ENCODE measurements at regions not wholly inside any gene's neighbourhood (a gene's known extent, or its start where the extent isn't known, plus 50 kb on each side); places are given as distances from the start of the nearest gene placed in this dataset.

- Mint-ChIP-seq H3K27ac (ENCODE audit: low read depth, unreplicated experiment) (no peak overlapping the region), H3K4me1 (ENCODE audit: insufficient read depth, unreplicated experiment) (no peaks in the 10 kb centered on the region), H3K36me3 (ENCODE audit: insufficient read depth, unreplicated experiment) (no peaks in the 10 kb centered on the region), H3K9me3 (ENCODE audit: unreplicated experiment) (no peaks in the 10 kb centered on the region), H3K27me3 (ENCODE audit: insufficient read depth, unreplicated experiment) (no peaks in the 10 kb centered on the region), H3K4me3 (ENCODE audit: unreplicated experiment) (no peak overlapping the region)
- intact Hi-C loops (cut with micrococcal nuclease): no loop called here
- DNase-seq (ENCODE audit: unreplicated experiment): no peak
- ChIA-PET CTCF (interaction anchor here (0.7 to 1.2 kb wide), 3 partner anchors 11 to 126 kb away, joined by 3 to 5 read pairs (median 3); no protein-coding TSS in a partner anchor), POLR2A (interaction anchor here (0.7 kb wide), 1 partner anchor 12 kb away, joined by 3 read pairs; no protein-coding TSS in a partner anchor)
- no TSS peak for BruUV-seq (replicated peaks)
- no peak for TF ChIP-seq CTCF (IDR thresholded peaks at IDR 0.05; ENCODE audit: unreplicated experiment)
These were observed 116.0 kb upstream of the TOP3B start for GRCh38 chr22:22098457-22099193.

GRCh38 chr22:22097727-22098228 is 115.2 kb upstream of the TOP3B start:
- intact Hi-C loops (cut with micrococcal nuclease): no loop called here
- ChIA-PET POLR2A (no interaction called here), CTCF (interaction anchor here (0.9 to 1.1 kb wide), 2 partner anchors 13 kb away, joined by 3 read pairs; no protein-coding TSS in a partner anchor)
- Mint-ChIP-seq H3K27me3 (ENCODE audit: insufficient read depth, unreplicated experiment) (no peaks in the 10 kb centered on the region), H3K36me3 (ENCODE audit: insufficient read depth, unreplicated experiment) (no peaks in the 10 kb centered on the region), H3K27ac (ENCODE audit: low read depth, unreplicated experiment) (no peak overlapping the region), H3K4me3 (ENCODE audit: unreplicated experiment) (no peak overlapping the region), H3K9me3 (ENCODE audit: unreplicated experiment) (no peaks in the 10 kb centered on the region), H3K4me1 (ENCODE audit: insufficient read depth, unreplicated experiment) (peaks cover 8% of the 10 kb centered on the region)
- BruUV-seq (replicated peaks): no TSS peak
- no peak for DNase-seq (ENCODE audit: unreplicated experiment)
- TF ChIP-seq CTCF (IDR thresholded peaks at IDR 0.05; ENCODE audit: unreplicated experiment): no peak

GRCh38 chr22:22094921-22095320 is 112.3 kb upstream of the TOP3B start:
- H3K9me3 Mint-ChIP-seq (ENCODE audit: unreplicated experiment): no peaks in the 10 kb centered on the region
- H3K27ac Mint-ChIP-seq (ENCODE audit: low read depth, unreplicated experiment): no peak overlapping the region
- no TSS peak for BruUV-seq (replicated peaks)
- H3K27me3 Mint-ChIP-seq (ENCODE audit: insufficient read depth, unreplicated experiment): no peaks in the 10 kb centered on the region
- CTCF ChIA-PET: interaction anchor here (0.7 to 1.0 kb wide), 3 partner anchors 11 to 232 kb away, joined by 3 read pairs; no protein-coding TSS in a partner anchor
- DNase-seq (ENCODE audit: unreplicated experiment): no peak
- POLR2A ChIA-PET: no interaction called here
- H3K4me3 Mint-ChIP-seq (ENCODE audit: unreplicated experiment): no peak overlapping the region
- H3K36me3 Mint-ChIP-seq (ENCODE audit: insufficient read depth, unreplicated experiment): no peaks in the 10 kb centered on the region
- H3K4me1 Mint-ChIP-seq (ENCODE audit: insufficient read depth, unreplicated experiment): peaks cover 10% of the 10 kb centered on the region
- intact Hi-C loops (cut with micrococcal nuclease): no loop called here
- no peak for TF ChIP-seq CTCF (IDR thresholded peaks at IDR 0.05; ENCODE audit: unreplicated experiment)

GRCh38 chr22:22094514-22094913 is 111.9 kb upstream of the TOP3B start:
- Mint-ChIP-seq H3K27ac (ENCODE audit: low read depth, unreplicated experiment) (no peak overlapping the region), H3K4me3 (ENCODE audit: unreplicated experiment) (no peak overlapping the region), H3K27me3 (ENCODE audit: insufficient read depth, unreplicated experiment) (no peaks in the 10 kb centered on the region), H3K4me1 (ENCODE audit: insufficient read depth, unreplicated experiment) (peaks cover 10% of the 10 kb centered on the region), H3K9me3 (ENCODE audit: unreplicated experiment) (no peaks in the 10 kb centered on the region), H3K36me3 (ENCODE audit: insufficient read depth, unreplicated experiment) (no peaks in the 10 kb centered on the region)
- no TSS peak for BruUV-seq (replicated peaks)
- DNase-seq (ENCODE audit: unreplicated experiment): no peak
- ChIA-PET POLR2A (no interaction called here), CTCF (interaction anchor here (0.7 to 1.0 kb wide), 3 partner anchors 10 to 232 kb away, joined by 3 read pairs; no protein-coding TSS in a partner anchor)
- TF ChIP-seq CTCF (IDR thresholded peaks at IDR 0.05; ENCODE audit: unreplicated experiment): no peak
- intact Hi-C loops (cut with micrococcal nuclease): no loop called here

Measured in MCF 10A (cell line).